ENCODE measurements at regions not wholly inside any gene's neighbourhood (a gene's known extent, or its start where the extent isn't known, plus 50 kb on each side); places are given as distances from the start of the nearest gene placed in this dataset.
A peak's percentile ranks its signal among the peaks of the same experiment; 100 is the strongest.

DNA sequence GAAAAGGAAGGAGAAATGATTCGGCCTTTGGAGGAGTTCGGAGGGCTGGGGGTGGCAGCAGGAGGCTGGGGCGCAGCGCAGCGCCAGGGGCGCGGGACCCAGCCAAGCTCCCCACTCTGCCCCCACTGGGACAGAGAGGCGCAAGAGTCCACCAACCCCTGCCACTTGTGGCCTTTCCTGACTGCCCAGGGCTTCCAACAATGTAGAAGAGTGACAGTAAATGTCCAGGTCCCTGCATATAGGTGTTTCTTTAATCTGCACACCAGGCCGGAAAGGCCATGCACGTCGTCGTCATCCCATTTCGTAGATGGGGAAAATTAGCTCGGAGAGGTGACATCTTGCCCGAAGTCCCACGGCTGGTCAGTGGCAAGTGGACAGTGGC lies 96.6 kb downstream of the INHBB start:
- Histone ChIP-seq H3K27me3 (ENCODE audit: insufficient read depth, low read length) (peaks cover 18% of the 10 kb centered on the region), H4K8ac (ENCODE audit: low read depth, low read length) (no peak overlapping the region), H3K4me3 (ENCODE audit: low read depth, low read length) (peak overlapping the region; percentile 61), H3K4me2 (ENCODE audit: low read length) (peak overlapping the region; percentile 93), H2BK5ac (ENCODE audit: low read depth, low read length, poor library complexity) (no peak overlapping the region), H2BK120ac (ENCODE audit: insufficient read depth, low read length, poor library complexity) (no peak overlapping the region), H4K12ac (ENCODE audit: low read depth, low read length) (no peak overlapping the region), H3K27ac (ENCODE audit: low read depth, low read length) (no peak overlapping the region), H3K9ac (ENCODE audit: low read length) (no peak overlapping the region), H2AFZ (ENCODE audit: insufficient read depth, low read length, poor library complexity) (peak overlapping the region; percentile 94), H3K18ac (ENCODE audit: low read length) (no peak overlapping the region), H3K14ac (ENCODE audit: low read length) (peak overlapping the region; percentile 25), H4K91ac (ENCODE audit: low read depth, low read length) (no peak overlapping the region), H3K9me3 (ENCODE audit: insufficient read depth, low read depth, low read length) (no peaks in the 10 kb centered on the region), H3K36me3 (ENCODE audit: control insufficient read depth in 1 of 2, insufficient read depth in 2 of 2, low read length in 2 of 2) (no peaks in the 10 kb centered on the region), H3K4ac (ENCODE audit: low read depth, low read length) (no peak overlapping the region), H2BK12ac (ENCODE audit: low read length) (no peak overlapping the region), H3K79me1 (ENCODE audit: low read length) (no peaks in the 10 kb centered on the region), H2AK5ac (ENCODE audit: low read length) (no peak overlapping the region), H3K23ac (ENCODE audit: low read length) (no peak overlapping the region), H3K4me1 (ENCODE audit: control insufficient read depth in 1 of 2, insufficient read depth in 2 of 2, low read length in 2 of 2) (peaks cover 11 to 12% of the 10 kb centered on the region in 2 experiments), H3K79me2 (ENCODE audit: control insufficient read depth, insufficient read depth, low read length, poor library complexity) (no peaks in the 10 kb centered on the region)
- DNase-seq: no peak
- WGBS (ENCODE audit: extremely low coverage, insufficient coverage, insufficient read length): no CpG with 5 or more reads among the region's 16 CpGs

GRCh38 chr2:120442923-120443571 lies 97.1 kb downstream of the INHBB start:
- H3K4me3 ChIP-seq (ENCODE audit: low read depth, low read length): peak overlapping the region; percentile 61
- no peak overlapping the region for H3K27ac ChIP-seq (ENCODE audit: low read depth, low read length)
- H4K8ac ChIP-seq (ENCODE audit: low read depth, low read length): no peak overlapping the region
- peak; percentile 87 to 92 for DNase-seq
- H3K14ac ChIP-seq (ENCODE audit: low read length): no peak overlapping the region
- no peak overlapping the region for H3K4ac ChIP-seq (ENCODE audit: low read depth, low read length)
- peak overlapping the region; percentile 94 for H2AFZ ChIP-seq (ENCODE audit: insufficient read depth, low read length, poor library complexity)
- no peak overlapping the region for H3K18ac ChIP-seq (ENCODE audit: low read length)
- peak overlapping the region; percentile 93 for H3K4me2 ChIP-seq (ENCODE audit: low read length)
- peaks cover 18% of the 10 kb centered on the region for H3K27me3 ChIP-seq (ENCODE audit: insufficient read depth, low read length)
- H2BK5ac ChIP-seq (ENCODE audit: low read depth, low read length, poor library complexity): no peak overlapping the region
- H3K9ac ChIP-seq (ENCODE audit: low read length): no peak overlapping the region
- no peak overlapping the region for H4K91ac ChIP-seq (ENCODE audit: low read depth, low read length)
- no peak overlapping the region for H4K12ac ChIP-seq (ENCODE audit: low read depth, low read length)
- no peak overlapping the region for H2BK12ac ChIP-seq (ENCODE audit: low read length)
- no peaks in the 10 kb centered on the region for H3K79me2 ChIP-seq (ENCODE audit: control insufficient read depth, insufficient read depth, low read length, poor library complexity)
- WGBS (ENCODE audit: extremely low coverage, insufficient coverage, insufficient read length): no CpG with 5 or more reads among the region's 50 CpGs
- no peak overlapping the region for H2AK5ac ChIP-seq (ENCODE audit: low read length)
- no peak overlapping the region for H2BK120ac ChIP-seq (ENCODE audit: insufficient read depth, low read length, poor library complexity)
- no peaks in the 10 kb centered on the region for H3K36me3 ChIP-seq (ENCODE audit: control insufficient read depth in 1 of 2, insufficient read depth in 2 of 2, low read length in 2 of 2)
- no peaks in the 10 kb centered on the region for H3K9me3 ChIP-seq (ENCODE audit: insufficient read depth, low read depth, low read length)
- H3K4me1 ChIP-seq (ENCODE audit: control insufficient read depth in 1 of 2, insufficient read depth in 2 of 2, low read length in 2 of 2): peaks cover 11 to 12% of the 10 kb centered on the region in 2 experiments
- no peak overlapping the region for H3K23ac ChIP-seq (ENCODE audit: low read length)
- no peaks in the 10 kb centered on the region for H3K79me1 ChIP-seq (ENCODE audit: low read length)

DNA sequence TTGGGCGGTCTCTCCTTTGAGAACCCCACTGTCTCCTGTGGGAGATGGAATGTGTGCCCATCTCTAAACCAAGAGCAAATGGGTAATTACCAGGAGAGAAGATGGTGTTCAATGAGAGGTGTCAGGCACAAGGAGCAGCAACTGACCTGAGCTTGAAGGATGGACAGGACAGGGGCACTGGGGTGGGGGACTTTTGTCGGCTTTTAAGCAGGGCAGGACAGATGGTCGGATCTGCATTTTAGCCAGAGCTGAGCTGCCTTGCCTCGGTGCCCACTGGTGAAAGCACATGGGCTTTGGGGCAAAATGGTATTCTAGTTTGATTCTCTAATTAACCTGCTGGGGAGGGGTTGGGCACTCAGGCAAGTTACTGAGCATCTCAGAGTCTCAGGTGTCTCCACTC lies 98.0 kb downstream of the INHBB start:
- H2BK5ac ChIP-seq (ENCODE audit: low read depth, low read length, poor library complexity): no peak overlapping the region

DNA sequence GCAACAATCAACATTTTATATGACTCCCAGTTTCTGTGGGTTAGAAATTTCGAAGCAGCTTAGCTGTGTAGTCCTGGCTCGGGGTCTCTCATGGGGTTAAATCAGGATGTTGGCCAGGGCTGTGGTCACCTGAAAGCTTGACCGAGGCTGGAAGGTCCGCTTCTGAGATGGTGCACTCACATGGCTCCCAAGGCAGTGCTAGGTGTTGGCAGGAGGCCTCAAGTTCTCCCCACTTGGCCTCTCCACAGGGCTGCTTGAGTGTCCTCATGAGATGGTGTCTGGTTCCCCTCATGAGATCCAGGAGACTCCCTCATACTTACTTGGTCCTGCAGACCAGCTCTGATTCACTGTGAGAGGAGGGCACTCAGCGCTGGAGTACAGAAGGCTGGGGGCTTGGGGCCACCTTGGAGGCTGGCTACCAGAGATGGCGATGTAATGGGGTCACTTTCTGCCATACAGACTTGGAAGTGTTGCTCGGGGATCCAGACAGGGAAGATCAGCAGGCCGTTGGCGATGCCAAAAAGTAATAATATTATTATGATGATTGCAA lies 98.8 kb downstream of the INHBB start:
- Histone ChIP-seq H4K8ac (ENCODE audit: low read depth, low read length) (no peak overlapping the region), H3K27me3 (ENCODE audit: insufficient read depth, low read length) (peaks cover 17% of the 10 kb centered on the region), H2BK12ac (ENCODE audit: low read length) (no peak overlapping the region), H3K23ac (ENCODE audit: low read length) (no peak overlapping the region), H2AFZ (ENCODE audit: insufficient read depth, low read length, poor library complexity) (no peak overlapping the region), H3K4me2 (ENCODE audit: low read length) (no peak overlapping the region), H3K9ac (ENCODE audit: low read length) (no peak overlapping the region), H3K4me1 (ENCODE audit: control insufficient read depth in 1 of 2, insufficient read depth in 2 of 2, low read length in 2 of 2) (peaks cover 11 to 12% of the 10 kb centered on the region in 2 experiments), H2BK120ac (ENCODE audit: insufficient read depth, low read length, poor library complexity) (no peak overlapping the region), H2AK5ac (ENCODE audit: low read length) (no peak overlapping the region), H3K9me3 (ENCODE audit: insufficient read depth, low read depth, low read length) (no peaks in the 10 kb centered on the region), H3K79me1 (ENCODE audit: low read length) (no peaks in the 10 kb centered on the region), H3K4ac (ENCODE audit: low read depth, low read length) (no peak overlapping the region), H3K18ac (ENCODE audit: low read length) (no peak overlapping the region), H3K27ac (ENCODE audit: low read depth, low read length) (no peak overlapping the region), H4K12ac (ENCODE audit: low read depth, low read length) (no peak overlapping the region), H3K79me2 (ENCODE audit: control insufficient read depth, insufficient read depth, low read length, poor library complexity) (no peaks in the 10 kb centered on the region), H3K4me3 (ENCODE audit: low read depth, low read length) (no peak overlapping the region), H3K36me3 (ENCODE audit: control insufficient read depth in 1 of 2, insufficient read depth in 2 of 2, low read length in 2 of 2) (no peaks in the 10 kb centered on the region), H2BK5ac (ENCODE audit: low read depth, low read length, poor library complexity) (no peak overlapping the region), H4K91ac (ENCODE audit: low read depth, low read length) (no peak overlapping the region), H3K14ac (ENCODE audit: low read length) (no peak overlapping the region)
- no peak for DNase-seq
- WGBS (ENCODE audit: extremely low coverage, insufficient coverage, insufficient read length): no CpG with 5 or more reads among the region's 9 CpGs

More for the DNA sequence above, 98.0 kb downstream of the INHBB start:
- no peak overlapping the region for H2AK5ac ChIP-seq (ENCODE audit: low read length)
- no peak overlapping the region for H3K9ac ChIP-seq (ENCODE audit: low read length)
- DNase-seq: no peak
- WGBS (ENCODE audit: extremely low coverage, insufficient coverage, insufficient read length): no CpG with 5 or more reads among the region's 4 CpGs
- no peak overlapping the region for H3K27ac ChIP-seq (ENCODE audit: low read depth, low read length)
- no peak overlapping the region for H3K18ac ChIP-seq (ENCODE audit: low read length)
- no peak overlapping the region for H3K23ac ChIP-seq (ENCODE audit: low read length)
- no peak overlapping the region for H4K12ac ChIP-seq (ENCODE audit: low read depth, low read length)
- no peak overlapping the region for H3K4ac ChIP-seq (ENCODE audit: low read depth, low read length)
- H3K27me3 ChIP-seq (ENCODE audit: insufficient read depth, low read length): peaks cover 18% of the 10 kb centered on the region
- no peak overlapping the region for H2AFZ ChIP-seq (ENCODE audit: insufficient read depth, low read length, poor library complexity)
- no peaks in the 10 kb centered on the region for H3K36me3 ChIP-seq (ENCODE audit: control insufficient read depth in 1 of 2, insufficient read depth in 2 of 2, low read length in 2 of 2)
- no peak overlapping the region for H4K8ac ChIP-seq (ENCODE audit: low read depth, low read length)
- no peak overlapping the region for H2BK12ac ChIP-seq (ENCODE audit: low read length)
- H3K4me1 ChIP-seq (ENCODE audit: control insufficient read depth in 1 of 2, insufficient read depth in 2 of 2, low read length in 2 of 2): peaks cover 11 to 12% of the 10 kb centered on the region in 2 experiments
- no peak overlapping the region for H3K4me2 ChIP-seq (ENCODE audit: low read length)
- no peak overlapping the region for H4K91ac ChIP-seq (ENCODE audit: low read depth, low read length)
- no peaks in the 10 kb centered on the region for H3K9me3 ChIP-seq (ENCODE audit: insufficient read depth, low read depth, low read length)
- no peaks in the 10 kb centered on the region for H3K79me2 ChIP-seq (ENCODE audit: control insufficient read depth, insufficient read depth, low read length, poor library complexity)
- no peak overlapping the region for H3K4me3 ChIP-seq (ENCODE audit: low read depth, low read length)
- H2BK120ac ChIP-seq (ENCODE audit: insufficient read depth, low read length, poor library complexity): no peak overlapping the region
- no peak overlapping the region for H3K14ac ChIP-seq (ENCODE audit: low read length)
- no peaks in the 10 kb centered on the region for H3K79me1 ChIP-seq (ENCODE audit: low read length)

Data from trophoblast cell (in vitro differentiated cells and primary cell).